GM12864 (cell line): ENCODE measurements at regions not wholly inside any gene's neighbourhood (a gene's known extent, or its start where the extent isn't known, plus 50 kb on each side); places are given as distances from the start of the nearest gene placed in this dataset.

ENCODE experiments used
- DNase-seq: peaks from one replicate; pipeline ENCODE4 v3.0.0-alpha.2; 2011; ENCODE audit warnings: low read depth
- H3K4me3 ChIP-seq: 2 replicates; pipeline ENCODE4 v1.5.1; 2011; ENCODE audit warnings: mild to moderate bottlenecking, low read depth, low read length, control low read depth
- TF ChIP-seq, protein P1 (sequence below): IDR thresholded peaks from 2 replicates; pipeline ENCODE4 v1.5.1; 2011; ENCODE audit warnings: low read depth, mild to moderate bottlenecking, moderate library complexity, low read length, control low read depth, inconsistent platforms; ENCODE audit errors: missing control alignments

DNA sequence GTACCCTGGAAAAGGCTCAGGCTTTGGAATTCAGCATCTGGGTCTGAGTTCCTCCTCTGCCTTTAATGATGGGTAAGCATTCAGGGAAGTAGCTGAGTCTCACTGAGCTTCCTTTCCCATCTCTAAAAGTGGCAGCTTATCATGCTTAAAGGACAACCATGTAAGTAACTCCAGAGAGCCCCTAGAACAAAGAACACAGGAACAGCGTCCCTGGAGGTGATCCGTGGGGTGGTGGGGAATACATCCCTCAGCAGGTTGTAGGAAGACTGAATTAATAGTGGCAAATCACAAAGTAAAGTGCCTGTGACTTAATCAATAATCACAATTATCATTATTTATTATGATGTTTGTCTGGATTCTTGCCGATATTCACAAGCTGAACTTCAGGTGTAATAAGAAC lies 114.7 kb upstream of the ISX start:
- no peak for DNase-seq
- TF ChIP-seq, protein P1, sequence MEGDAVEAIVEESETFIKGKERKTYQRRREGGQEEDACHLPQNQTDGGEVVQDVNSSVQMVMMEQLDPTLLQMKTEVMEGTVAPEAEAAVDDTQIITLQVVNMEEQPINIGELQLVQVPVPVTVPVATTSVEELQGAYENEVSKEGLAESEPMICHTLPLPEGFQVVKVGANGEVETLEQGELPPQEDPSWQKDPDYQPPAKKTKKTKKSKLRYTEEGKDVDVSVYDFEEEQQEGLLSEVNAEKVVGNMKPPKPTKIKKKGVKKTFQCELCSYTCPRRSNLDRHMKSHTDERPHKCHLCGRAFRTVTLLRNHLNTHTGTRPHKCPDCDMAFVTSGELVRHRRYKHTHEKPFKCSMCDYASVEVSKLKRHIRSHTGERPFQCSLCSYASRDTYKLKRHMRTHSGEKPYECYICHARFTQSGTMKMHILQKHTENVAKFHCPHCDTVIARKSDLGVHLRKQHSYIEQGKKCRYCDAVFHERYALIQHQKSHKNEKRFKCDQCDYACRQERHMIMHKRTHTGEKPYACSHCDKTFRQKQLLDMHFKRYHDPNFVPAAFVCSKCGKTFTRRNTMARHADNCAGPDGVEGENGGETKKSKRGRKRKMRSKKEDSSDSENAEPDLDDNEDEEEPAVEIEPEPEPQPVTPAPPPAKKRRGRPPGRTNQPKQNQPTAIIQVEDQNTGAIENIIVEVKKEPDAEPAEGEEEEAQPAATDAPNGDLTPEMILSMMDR, result no peak
- no peak overlapping the region for H3K4me3 ChIP-seq

DNA sequence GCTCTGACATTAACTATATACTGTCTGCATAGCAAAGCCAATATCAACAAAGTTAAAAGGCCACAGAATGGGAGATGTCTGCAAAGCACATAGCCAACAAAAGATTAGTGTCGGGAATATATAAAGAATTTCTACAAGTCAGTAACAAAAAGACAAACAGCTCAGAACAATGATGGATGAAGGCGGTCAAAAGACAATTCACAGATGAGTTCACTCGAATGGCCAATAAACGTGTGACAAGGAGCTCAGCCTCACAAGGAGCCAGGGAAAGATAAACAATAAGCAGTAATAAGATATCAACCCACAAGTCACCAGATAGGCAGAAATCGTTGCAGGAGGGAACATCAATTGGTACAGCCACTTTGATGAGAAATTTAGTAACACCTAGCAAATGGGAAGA lies 106.0 kb upstream of the ISX start:
- no peak for DNase-seq
- TF ChIP-seq, protein P1, result no peak

DNA sequence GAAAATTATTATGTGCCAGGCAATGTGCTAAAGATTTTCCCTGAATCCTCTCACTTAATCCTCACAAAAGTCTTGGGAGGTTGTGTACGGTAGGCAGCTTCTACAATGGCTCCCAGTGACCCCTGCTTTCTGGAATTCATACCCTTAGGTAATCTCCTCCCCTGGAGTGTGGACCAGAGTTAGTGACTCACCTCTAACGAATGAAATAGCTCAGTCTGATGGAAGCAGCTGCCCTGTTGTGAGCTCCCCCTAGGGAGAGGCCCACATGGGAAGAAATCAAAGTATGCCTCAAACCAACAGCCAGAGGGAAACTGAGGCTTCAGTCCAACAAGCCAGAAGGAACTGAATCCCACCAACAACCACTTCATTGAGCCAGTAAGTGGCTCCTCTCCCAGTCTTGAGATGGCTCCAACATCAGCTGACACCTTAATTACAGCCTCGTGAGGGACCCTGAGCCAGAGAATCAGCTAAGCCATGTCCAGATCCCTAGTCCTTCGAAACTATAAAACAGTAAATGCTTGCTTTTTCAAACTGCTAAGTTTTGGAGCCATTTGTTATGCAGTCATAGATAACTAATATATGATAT lies 98.9 kb upstream of the ISX start:
- no peak overlapping the region for H3K4me3 ChIP-seq
- TF ChIP-seq, protein P1, result no peak
- no peak for DNase-seq

More for the DNA sequence above, 106.0 kb upstream of the ISX start:
- no peak overlapping the region for H3K4me3 ChIP-seq

DNA sequence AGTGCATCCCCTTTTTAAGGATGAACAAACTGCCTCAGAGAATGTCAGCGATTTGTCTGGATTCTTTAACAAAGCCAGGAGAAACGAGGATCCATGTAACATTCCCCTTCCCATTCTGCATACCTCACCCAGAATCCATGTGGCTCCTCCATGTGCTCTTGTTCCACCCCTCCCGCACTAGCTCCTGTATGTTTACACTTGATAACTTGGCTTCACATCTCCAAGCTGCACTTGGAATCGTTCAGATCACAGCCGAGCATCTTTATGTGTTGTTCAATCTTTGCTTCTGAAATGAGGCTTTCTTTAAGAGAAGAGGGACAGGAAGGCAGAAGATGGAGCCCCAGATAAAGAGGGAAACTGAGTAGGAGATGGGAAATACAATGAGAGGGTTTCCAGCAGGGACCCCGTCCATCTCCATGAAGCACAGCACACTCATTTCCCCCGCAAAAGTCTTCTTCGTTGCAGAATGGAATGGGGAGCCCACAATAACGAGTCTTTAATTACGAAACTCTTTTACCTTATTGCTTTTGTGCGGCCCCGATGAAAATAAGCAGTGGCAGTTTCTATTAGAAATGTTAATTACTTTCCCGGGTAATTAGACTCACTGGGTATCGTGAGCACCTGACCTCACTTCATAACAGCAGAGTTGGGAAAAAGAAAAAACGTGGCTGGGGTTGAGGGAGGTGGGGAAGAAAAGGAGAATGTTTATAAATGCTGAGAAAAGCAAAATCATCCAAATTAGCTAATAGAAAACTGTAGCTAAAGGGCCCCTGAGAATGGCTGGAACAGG lies 96.8 kb upstream of the ISX start:
- no peak for DNase-seq
- TF ChIP-seq, protein P1, result no peak
- no peak overlapping the region for H3K4me3 ChIP-seq

DNA sequence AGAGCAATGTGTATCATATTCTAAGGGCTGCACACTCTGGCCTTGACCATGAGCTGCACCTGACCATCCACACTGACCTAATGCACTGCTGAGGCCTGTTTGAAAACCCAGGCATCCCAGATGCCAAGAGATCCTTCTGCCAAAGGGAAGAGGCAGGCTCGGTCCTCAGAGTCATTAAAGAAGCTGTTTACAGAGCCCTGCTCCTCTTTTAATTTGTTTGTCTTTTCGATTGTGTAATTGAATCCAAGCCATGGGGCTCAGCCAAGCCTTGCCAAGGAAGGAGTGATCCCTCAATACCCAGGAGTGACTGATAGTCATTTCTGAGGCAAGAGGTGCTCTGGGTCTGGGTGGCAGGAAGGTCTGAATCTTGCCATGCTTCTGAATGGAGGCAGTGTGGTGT lies 94.5 kb upstream of the ISX start:
- H3K4me3 ChIP-seq, result no peak overlapping the region
- DNase-seq, result no peak
- TF ChIP-seq, protein P1, result no peak

DNA sequence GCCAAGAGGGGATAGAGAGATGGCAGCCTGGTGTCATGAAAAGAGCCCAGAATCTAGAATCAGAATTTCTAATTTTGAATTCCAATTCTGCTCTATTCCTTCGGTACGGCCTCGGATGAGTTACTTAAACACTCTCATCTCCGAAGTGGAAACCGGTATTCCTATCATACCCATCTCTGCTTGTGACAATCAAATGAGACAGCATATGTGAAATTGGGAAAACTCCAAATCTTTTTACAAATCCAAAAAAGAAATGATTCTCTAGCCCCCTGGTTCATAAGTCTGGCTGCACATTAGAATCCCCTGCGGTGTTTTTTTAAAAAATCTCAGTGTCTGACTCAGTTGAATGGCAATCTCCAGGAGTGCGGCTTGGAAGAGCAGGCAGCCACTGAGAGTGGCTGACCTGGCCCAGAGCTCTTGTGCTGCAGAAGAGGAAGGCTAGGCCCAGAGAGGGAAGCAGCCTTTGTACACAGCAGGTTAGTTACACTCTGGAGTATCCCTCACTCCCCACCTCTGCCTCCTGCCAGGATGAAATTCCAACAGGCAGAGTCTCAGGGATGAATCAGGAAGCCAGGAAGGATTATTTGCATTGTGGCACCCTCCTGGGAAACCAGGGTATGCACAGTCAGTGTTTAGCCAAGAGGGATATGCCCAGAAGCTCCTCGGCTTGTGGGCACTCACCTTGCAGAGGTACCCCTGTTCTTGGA lies 93.6 kb upstream of the ISX start:
- TF ChIP-seq, protein P1, result no peak

DNA sequence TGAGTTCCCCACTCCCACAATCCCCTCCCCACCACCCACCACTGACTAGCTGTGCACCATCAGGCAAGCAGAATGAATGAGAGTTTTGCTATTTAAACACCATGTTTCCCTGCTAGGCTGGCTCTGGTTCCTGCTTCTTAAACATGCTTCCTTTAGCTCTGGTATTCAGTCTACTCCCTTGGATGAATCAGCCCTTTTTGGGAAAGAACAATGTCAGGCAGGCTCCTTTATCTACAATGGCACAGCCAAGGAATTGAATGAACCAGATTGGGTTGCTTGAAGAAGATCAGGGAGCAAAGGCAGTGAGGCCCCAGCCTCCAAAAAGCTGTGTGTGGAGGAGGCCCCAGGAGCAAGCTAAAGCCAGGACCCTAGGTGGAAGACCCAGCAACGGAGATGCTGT lies 92.9 kb upstream of the ISX start:
- TF ChIP-seq, protein P1, result no peak
- H3K4me3 ChIP-seq, result no peak overlapping the region
- no peak for DNase-seq

More for the DNA sequence above, 93.6 kb upstream of the ISX start:
- H3K4me3 ChIP-seq, result no peak overlapping the region
- DNase-seq, result no peak
